ENCODE measurements at regions not wholly inside any gene's neighbourhood (a gene's known extent, or its start where the extent isn't known, plus 50 kb on each side); places are given as distances from the start of the nearest gene placed in this dataset.

DNA sequence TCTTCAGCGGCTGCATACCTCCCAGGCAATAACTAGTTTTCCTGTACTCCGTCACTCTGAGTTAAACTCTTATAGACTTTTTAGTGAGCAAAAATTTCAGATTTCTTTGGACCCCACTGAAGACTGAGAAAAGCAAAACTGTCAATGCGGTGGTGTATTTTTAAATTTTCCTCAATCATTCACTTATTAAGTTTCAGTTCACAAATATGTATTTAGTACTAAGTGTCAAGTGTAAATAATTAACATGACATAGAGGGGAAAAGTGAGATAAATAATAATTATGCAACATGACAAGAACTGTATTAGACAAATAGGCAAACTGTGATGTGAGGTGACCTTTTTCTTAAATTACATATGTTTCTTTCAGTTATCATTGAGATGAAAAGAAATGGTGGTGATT is 124.4 kb downstream of the NAF1 start:
- intact Hi-C loops (cut with DNase I; ENCODE audit: low total_unique reads), result no loop called here
- H3K4me3 ChIP-seq (ENCODE audit: low read depth, poor library complexity, severe bottlenecking), result no peak overlapping the region

DNA sequence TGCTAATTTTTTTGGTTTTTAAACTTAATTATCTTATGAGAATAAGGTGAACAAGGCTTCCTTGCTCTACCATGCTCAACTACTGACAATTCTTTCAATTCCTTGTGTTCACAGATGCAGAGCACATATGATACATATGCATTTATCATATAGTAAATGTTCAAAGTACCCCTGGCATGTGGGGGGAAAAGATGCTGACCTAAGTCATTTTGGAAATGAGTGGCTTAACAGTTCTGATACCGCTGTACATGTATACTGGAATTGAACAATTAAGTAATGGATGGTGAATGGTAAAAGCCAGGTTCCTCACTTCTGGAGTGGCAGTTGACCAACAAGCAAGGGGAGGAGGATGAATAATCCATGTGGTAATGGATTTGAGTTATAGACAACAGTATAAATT is 149.6 kb downstream of the NAF1 start:
- intact Hi-C loops (cut with DNase I; ENCODE audit: low total_unique reads), result no loop called here
- WGBS, 2 donors, result 97 to 98% methylated on average over 1 of the region's 1 CpG
- DNase-seq (ENCODE audit: low spot score in 2 of 2), result no peak
- TF ChIP-seq, protein P1, sequence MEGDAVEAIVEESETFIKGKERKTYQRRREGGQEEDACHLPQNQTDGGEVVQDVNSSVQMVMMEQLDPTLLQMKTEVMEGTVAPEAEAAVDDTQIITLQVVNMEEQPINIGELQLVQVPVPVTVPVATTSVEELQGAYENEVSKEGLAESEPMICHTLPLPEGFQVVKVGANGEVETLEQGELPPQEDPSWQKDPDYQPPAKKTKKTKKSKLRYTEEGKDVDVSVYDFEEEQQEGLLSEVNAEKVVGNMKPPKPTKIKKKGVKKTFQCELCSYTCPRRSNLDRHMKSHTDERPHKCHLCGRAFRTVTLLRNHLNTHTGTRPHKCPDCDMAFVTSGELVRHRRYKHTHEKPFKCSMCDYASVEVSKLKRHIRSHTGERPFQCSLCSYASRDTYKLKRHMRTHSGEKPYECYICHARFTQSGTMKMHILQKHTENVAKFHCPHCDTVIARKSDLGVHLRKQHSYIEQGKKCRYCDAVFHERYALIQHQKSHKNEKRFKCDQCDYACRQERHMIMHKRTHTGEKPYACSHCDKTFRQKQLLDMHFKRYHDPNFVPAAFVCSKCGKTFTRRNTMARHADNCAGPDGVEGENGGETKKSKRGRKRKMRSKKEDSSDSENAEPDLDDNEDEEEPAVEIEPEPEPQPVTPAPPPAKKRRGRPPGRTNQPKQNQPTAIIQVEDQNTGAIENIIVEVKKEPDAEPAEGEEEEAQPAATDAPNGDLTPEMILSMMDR (IDR thresholded peaks at IDR 0.05), result no peak
- TF ChIP-seq POLR2A (IDR thresholded peaks at IDR 0.05), result no peak
- no peak overlapping the region for H3K4me3 ChIP-seq (ENCODE audit: low read depth, poor library complexity, severe bottlenecking)

More for the DNA sequence above, 124.4 kb downstream of the NAF1 start:
- no peak for DNase-seq (ENCODE audit: low spot score in 2 of 2)
- TF ChIP-seq, protein P1 (IDR thresholded peaks at IDR 0.05), result no peak
- no peak for TF ChIP-seq POLR2A (IDR thresholded peaks at IDR 0.05)
- 80 to 86% methylated on average over 3 of the region's 3 CpGs for WGBS, 2 donors

DNA sequence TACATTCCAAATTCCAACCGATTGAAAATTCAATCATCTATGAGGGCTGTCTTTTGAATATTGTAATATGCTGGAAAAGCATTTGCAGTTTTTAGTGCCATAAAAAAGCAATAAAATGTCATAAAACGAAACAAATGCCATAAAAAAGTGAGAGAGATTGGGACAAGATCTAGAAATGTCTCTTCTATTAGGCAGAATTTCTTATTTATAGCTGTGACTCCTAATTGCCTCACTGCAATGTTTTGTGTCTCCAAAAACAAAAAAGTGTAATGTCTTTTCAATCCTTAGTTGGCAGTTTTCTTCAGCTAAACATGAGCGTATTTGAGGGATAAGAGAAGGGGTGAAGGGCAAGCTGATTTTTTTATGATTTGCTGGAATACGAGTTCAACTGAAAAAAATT is 153.9 kb downstream of the NAF1 start:
- TF ChIP-seq, protein P1 (IDR thresholded peaks at IDR 0.05), result no peak
- TF ChIP-seq POLR2A (IDR thresholded peaks at IDR 0.05), result no peak
- WGBS, 2 donors, result 43 to 45% methylated on average over 4 of the region's 4 CpGs
- DNase-seq (ENCODE audit: low spot score in 2 of 2), result no peak
- intact Hi-C loops (cut with DNase I; ENCODE audit: low total_unique reads), result no loop called here
- H3K4me3 ChIP-seq (ENCODE audit: low read depth, poor library complexity, severe bottlenecking), result no peak overlapping the region

DNA sequence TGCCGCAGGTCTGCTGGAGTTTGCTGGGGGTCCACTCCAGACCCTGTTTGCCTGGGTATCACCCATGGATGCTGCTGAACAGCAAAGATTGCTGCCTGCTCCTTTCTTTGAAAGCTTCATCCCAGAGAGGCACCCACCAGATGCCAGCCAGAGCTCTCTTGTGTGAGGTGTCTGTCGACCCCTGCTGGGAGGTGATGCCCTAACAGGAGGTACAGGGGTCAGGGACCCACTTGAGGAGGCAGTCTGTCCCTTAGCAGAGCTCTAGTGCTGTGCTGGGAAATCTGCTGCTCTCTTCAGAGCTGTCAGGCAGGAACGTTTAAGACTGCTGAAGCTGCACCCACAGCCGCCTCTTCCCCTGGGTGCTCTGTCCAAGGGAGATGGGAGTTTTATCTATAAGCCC is 162.7 kb downstream of the NAF1 start:
- no peak for TF ChIP-seq POLR2A (IDR thresholded peaks at IDR 0.05)
- TF ChIP-seq, protein P1 (IDR thresholded peaks at IDR 0.05), result no peak
- DNase-seq (ENCODE audit: low spot score in 2 of 2), result no peak
- 78 to 83% methylated on average over 4 of the region's 4 CpGs for WGBS, 2 donors
- intact Hi-C loops (cut with DNase I; ENCODE audit: low total_unique reads), result no loop called here
- no peak overlapping the region for H3K4me3 ChIP-seq (ENCODE audit: low read depth, poor library complexity, severe bottlenecking)

DNA sequence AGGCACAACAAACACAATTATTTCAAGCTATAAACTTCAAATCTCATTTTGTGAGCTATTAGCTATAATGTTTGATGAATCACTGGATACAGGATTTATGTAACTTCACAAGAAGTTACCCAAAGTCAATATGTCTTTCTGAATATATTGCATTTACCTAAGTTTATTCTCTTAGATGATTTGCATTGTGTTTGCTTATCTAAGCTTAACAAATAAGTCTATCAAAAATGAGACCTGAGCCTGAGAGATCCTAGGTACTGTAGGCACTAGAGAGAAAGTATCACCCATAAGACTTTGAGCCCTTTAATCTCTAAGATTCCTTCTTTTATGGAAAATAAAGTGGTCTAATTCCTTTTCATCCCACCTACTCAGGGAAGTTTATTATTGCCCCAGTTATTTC is 178.2 kb downstream of the NAF1 start:
- TF ChIP-seq, protein P1 (IDR thresholded peaks at IDR 0.05), result no peak
- TF ChIP-seq POLR2A (IDR thresholded peaks at IDR 0.05), result no peak

DNA sequence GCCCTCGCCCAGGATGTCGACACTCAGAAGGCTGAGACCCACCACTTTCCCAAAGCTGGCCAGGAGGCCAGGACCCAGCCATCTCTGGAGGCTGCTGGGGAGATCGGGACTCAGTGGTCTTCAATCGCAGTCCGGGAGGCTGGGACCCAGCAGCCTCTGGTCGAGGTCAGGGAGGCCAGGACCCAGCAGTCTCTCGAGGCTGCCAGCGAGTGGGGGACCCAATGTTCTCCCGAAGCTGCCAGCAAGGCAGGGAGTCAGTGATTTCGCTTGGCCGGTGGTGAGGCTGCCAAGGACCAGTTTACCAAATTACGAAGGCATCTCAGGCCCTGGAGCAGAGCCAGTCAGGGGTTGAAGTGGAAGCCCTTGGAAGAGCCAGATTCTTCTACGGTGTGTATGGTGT is 181.6 kb downstream of the NAF1 start:
- intact Hi-C loops (cut with DNase I; ENCODE audit: low total_unique reads), result no loop called here
- TF ChIP-seq POLR2A (IDR thresholded peaks at IDR 0.05), result no peak
- TF ChIP-seq, protein P1 (IDR thresholded peaks at IDR 0.05), result no peak
- DNase-seq (ENCODE audit: low spot score in 2 of 2), result no peak
- 84 to 92% methylated on average over 13 of the region's 13 CpGs for WGBS, 2 donors
- H3K4me3 ChIP-seq (ENCODE audit: low read depth, poor library complexity, severe bottlenecking), result no peak overlapping the region

More for the DNA sequence above, 178.2 kb downstream of the NAF1 start:
- no peak overlapping the region for H3K4me3 ChIP-seq (ENCODE audit: low read depth, poor library complexity, severe bottlenecking)
- intact Hi-C loops (cut with DNase I; ENCODE audit: low total_unique reads), result no loop called here
- no peak for DNase-seq (ENCODE audit: low spot score in 2 of 2)
